Activated CD4-positive, alpha-beta T cell treated with anti-CD3 and anti-CD28 coated beads, Interleukin-2, amount 50 U/mL, for 16 hours (primary cell): ENCODE measurements at regions not wholly inside any gene's neighbourhood (a gene's known extent, or its start where the extent isn't known, plus 50 kb on each side); places are given as distances from the start of the nearest gene placed in this dataset.
A peak's percentile ranks its signal among the peaks of the same experiment; 100 is the strongest.

ENCODE experiments used
- DNase-seq: peaks from one replicate; pipeline ENCODE4 v3.0.0-alpha.2; 2020

DNA sequence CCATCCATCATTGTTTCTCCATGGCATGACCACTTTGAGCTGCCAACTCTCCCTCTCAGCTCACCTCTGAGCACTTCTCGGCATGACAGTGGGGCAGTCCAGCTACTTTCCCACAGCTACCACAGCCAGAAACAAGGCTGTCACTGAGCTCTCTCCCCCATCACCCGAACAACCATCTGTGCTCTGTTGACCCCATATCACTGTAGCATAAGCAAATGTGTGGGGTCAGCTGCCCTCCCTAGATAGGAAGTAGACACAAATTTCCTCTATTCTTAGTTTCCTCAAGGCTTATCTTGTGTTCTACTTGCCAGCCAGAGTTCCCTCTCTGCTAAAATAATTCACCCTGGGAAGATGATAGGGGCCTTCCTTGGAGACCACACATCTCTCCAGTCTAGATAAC is 82.6 kb upstream of the FUT8 start:
- DNase-seq = no peak

DNA sequence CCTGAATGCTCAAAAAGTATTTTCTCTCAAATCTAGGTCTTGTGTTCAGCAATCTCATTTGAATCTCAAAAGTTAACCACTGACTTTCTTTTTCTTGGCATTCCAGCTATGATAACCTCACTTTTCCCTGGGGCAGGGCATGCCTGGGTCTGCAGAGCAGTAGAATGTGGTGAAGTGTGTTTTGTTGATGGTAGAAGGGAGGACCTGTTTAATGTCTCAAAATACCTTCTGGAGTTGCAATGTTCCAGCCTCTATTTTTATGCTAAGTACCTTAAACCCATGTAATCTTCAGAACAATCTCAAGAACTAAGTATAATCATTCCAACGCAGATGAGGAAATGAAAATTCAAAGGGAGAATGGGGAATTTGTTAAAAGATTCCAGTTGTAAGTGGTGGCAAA is 82.1 kb upstream of the FUT8 start:
- DNase-seq = no peak

DNA sequence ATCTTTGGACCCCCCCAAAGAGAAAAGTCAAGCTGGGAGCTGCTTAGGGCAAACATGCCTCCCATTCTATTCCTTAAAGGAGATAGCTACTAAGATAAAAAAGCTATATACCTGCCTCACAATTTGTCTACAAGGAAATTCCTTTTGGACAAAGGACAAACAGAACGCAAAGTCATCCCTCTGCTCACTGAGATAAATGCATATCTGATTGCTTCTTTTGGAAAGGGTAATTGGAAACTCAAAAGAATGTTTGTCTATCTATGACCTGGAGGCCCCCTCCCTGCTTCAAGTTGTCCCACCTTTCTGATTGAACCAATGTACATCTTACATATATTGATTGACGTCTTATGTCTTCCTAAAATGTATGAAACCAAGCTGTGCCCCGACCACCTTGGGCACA is 80.9 kb upstream of the FUT8 start:
- no peak for DNase-seq

GRCh38 chr14:65332141-65332871 is 80.2 kb upstream of the FUT8 start:
- DNase-seq = no peak

DNA sequence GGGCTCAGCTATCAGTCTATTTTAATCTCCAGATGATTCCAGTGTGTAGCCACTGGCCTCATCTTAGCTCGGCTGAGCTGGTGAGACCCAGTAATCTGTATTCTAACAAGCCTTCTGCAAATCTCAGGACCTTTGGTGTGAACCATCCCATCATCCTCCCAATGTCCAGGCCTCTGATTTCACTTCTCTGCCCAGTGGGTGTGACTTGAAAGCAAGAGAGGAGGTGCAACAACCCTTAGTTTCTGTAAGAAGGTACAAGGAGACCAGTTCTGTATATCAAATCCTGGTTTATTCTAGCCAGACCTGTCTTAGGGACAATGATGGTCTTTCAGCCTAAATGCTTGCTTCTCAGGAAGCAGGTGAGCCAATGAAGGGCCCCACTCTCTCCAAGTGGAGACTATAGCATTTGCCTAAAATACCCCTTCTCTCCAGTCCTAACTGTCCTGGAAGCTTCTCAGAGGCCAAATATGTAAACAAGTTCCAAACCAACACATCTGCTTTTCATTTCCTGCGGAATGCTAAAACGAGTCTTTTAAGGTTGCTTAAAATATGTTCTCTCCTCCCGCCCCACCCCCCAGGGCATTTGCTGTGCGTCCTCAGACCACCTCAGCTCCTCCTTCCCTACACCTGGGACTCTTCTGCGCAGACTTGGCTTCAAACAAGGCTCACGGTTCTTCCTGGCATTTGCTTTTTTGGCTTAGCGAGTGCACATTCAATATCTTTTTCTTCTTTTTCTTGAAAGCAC is 78.4 kb upstream of the FUT8 start:
- DNase-seq = no peak

DNA sequence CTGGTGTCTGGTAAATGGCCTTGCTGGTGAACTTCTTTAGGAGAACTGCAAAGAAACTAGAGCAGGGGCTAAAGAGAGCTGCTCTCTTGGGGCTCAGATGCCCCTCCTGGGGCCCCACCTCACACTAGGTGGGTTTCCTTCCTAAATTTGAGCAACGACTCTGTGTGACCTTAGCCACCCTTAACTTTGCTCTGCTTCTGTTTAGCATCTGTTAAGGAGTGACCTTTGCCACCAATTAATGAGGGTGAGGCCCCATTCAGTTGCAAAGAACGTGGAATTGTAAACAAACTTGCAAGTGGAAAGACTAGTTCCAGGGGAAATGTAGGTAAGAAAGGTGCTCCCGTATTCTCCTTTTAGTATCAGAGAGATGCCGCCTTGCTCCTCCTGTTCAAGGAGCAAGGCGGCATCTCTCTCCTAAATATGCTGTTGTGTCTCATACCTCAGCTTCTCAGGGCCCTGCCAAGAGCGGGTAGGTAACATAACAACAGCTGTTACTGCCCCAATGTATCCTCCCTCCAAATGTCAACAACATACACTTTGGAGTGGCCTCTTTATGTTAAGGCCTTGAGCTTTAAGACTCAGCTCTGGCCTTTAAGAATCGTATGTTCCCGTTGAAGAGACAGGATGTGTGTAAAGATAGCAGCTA is 77.6 kb upstream of the FUT8 start:
- DNase-seq = no peak

DNA sequence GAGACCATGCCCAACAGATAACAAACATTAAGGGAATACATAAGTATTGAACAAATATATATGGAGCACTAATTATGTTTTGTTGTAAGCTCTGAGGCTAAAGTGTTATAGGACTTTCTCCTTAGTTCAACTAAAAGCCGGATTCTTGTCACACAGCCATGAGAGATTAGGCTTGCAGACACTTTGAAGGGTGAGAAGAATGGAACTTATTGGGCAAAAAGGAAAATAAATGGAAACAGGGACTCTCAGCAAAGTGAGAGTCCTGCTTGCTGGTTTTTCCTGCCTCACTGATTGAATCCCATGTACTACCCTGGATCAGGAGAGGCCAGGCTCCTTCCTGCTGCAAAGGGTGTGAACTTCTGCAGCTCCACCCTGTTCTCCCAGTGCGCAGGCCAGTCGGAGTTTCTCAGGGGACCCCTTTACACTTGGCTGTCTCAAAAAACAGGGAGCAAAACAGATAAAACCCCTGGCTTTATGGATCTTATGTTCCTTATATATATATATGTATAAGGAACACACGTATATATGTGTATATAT is 77.1 kb upstream of the FUT8 start:
- DNase-seq = no peak

DNA sequence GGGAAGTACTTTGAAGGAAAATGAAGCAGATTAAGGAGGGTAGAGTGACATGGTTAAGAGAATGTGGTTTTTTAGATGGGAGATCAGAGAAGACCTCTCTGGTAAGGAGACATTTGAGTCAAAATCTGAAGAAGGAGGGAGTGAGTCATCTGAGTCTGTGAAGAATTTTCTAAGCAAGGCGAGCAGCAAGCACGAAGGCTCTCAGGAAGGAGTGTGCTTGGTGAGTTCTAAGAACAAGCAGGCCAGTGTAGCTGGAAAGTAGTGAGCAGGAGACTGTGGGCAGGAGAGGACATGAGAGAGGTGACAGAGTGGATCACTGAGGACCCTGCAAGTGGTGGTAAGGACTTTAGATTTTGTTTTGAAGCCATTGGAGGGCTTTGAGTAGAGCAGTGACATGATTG is 76.3 kb upstream of the FUT8 start:
- peak; percentile 95 for DNase-seq

DNA sequence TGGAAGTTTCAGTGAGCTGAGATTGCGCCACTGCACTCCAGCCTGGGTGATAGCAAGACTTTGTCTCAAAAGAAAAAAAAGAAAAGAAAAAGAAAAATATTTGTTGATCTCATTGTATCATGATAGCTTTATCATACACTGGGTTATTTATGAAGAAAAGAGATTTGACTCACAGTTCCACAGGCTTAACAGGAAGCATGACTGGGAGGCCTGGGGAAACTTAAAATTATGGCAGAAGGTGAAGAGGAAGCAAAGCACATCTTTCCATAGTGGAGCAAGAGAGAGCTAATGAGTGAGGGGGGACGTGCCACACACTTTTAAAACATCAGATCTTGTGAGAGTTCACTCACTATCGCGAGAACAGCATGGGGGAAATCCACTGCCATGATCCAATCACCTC is 72.7 kb upstream of the FUT8 start:
- DNase-seq = peak; percentile 45

DNA sequence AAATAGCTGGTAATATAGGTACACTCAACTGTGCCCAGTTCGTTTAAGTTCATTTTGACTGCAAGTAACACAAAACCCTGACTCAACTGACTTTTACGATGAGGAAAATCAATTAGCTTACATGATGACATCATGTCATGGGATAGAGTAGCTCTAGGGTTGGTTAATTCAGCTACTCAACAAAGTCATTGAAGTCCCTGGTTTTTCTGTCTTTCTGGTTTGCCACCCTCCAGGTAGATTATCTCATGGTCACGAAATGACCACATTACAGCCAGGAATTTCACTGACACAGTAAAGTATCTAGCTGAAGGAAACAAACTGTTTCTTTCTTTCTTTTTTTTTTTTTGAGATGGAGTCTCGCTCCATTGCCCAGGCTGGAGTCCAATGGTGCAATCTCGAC is 68.5 kb upstream of the FUT8 start:
- DNase-seq = no peak

DNA sequence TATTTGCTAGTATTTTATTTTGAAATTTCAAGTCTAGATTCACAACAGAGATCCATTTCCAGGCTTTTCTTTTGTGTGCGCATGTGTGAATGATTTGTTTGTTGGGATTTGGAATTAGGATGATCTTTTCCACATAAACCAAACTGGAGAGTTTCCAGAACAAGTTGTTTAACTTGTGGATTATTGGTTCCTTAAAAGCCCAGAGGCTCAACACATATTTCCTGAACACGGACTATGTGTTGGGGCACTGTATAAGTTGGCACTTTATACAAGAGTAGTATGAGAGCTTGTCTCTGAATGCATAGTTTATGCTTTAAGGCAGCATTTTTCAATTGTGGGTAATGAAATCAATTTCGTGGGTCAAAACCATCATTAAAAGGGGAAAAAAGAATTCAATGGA is 67.3 kb upstream of the FUT8 start:
- DNase-seq = no peak

DNA sequence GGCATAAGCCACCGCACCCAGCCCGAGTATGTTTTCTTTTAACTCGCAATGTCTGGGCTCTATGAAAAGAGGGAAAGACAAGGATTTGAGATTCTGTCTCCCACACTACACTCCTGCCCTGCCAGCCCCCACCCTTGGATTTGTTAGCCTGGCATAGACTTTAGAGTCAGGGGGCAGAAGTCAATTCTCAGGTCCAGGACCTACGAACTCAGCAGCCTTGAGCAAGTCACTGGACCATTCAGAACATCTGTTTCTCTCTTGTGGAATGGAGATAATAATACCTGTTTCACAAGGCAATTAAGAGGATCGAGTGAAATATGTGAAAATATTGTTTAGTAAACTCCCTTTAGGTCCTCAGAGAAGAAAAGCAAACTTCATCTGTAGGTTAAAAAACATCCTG is 66.1 kb upstream of the FUT8 start:
- no peak for DNase-seq

GRCh38 chr14:65346895-65347294 is 65.6 kb upstream of the FUT8 start:
- no peak for DNase-seq

DNA sequence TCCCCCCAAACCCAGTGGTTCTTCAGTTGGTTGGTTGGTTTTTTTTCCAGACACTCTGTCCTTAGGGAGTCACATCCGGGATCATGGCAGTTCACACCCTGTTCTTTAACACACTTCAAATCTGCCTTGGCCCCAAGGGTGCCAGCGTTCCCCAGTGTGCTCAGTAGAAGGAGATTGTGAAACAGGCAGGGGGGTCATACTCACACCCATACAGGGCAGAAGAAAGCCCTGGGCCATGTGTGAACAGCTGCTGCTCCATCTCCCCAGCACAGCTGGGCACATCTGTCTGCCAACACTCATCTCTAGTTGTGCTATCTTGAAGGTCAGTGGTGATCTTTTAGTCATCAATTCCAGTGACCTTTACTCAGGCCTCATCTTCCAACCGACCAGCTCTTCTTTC is 64.4 kb upstream of the FUT8 start:
- DNase-seq = no peak

DNA sequence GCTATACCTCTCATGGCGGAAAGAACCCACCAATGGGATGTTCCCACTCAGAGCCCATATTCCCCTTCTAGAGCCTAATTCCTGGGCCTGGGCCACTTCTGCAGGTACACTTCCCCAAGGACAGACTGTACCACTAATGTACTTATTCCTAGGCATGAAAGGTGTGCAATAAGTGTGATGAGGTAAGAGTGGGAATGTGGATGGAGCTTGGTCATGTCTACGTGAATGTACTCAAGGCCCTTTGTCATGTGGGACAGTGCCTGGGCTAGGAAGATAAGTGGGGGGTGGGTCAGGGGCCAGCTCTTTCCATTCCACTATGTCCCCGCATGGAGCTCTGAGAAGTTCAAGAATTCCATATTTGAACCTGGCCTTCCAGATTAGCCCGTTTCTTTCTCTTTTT is 63.4 kb upstream of the FUT8 start:
- no peak for DNase-seq

DNA sequence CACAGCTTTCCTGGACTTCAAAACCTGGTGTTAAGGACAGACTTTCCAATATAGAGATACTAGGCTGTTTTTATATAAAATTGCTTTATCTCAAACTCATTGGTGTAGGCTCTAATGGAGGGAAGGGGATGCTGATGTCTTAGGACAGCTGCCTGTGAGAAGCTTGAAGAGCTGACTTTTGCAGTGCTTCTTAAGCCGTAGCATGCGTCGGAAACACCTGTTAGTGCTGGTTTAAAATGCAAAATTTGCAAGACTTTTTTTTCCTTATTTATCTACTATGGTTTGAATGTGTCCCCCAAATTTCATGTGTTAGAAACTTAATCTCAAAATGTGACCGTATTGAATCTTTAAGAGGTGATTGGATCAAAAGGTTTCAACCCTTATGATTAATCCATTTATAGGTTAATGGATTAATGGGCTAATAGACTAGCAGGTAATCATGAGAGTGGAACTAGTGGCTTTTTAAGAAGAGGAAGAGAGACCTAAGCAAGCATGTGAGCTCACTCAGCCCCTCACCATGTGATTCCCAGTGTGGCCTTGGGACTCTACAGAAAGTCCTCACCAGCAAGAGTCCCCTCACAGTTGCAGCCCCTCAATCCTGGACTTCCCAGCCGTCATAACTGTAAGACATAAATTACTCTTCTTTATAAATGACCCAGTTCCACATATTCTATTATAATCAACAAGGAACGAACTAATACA is 60.9 kb upstream of the FUT8 start:
- no peak for DNase-seq

GRCh38 chr14:65352964-65353530 is 59.5 kb upstream of the FUT8 start:
- peak; percentile 55 for DNase-seq

DNA sequence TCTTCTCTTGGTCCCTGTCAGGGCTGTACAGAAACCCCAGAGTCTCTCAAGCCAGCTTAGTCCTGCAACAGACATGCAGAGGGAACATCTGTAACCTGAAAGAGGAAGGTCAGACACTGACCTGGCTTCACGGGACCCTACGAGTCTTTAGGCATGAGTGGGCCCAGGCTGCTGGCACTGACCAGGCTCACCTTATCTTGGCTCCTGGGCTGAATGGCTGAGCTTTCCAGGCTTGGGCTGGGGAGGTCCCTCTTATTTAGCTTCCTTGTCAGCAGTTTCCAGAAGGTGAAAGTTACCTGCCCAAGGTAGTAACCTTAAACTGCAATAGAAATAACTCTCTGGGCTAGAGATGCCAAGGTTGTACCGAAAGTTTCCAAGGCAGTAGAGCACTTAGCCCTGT is 58.4 kb upstream of the FUT8 start:
- DNase-seq = no peak

GRCh38 chr14:65354715-65355114 is 57.8 kb upstream of the FUT8 start:
- no peak for DNase-seq

DNA sequence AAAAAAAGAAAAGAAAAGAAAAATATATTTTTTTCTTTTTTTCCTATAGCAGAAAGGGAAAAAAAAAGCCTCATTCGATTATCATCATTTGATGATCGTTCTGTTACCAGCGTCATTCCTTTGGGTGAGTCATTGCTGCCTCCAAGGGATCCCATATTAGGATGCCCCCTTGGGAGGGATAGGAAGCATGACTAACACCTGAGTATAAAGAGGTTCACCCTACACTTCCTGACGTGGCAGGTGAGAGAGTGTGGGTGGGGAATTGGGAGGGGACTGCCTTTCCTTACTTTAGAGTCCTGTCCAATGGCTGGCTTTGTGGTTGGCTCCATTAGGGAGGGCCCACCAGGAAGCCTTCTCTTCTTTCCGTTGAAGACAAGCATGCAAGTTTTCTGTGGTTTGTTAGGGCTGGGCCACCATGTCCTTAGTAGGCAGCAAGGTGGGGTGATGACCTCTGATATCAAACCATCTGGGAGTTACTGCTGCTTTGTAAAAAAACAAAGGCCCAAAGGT is 56.1 kb upstream of the FUT8 start:
- DNase-seq = peak; percentile 56

DNA sequence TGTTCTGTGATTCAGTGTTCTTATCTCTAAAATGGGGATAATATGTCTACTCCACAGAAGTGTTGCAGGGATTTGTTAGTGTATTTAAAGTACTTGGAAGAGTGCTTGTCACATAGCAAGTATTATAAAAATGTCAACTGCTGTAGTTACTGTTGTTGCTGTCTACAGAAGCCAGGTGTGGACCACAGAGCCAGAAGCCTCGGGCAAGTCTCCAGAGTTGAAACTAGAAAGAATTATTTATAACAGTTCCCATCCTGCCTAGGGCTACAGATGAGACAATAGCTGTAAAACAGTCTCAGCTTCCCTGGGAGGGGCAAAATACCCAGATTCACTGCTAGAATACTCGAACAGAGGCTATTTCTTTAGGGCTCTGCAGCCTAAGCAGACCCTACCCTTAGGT is 55.4 kb upstream of the FUT8 start:
- no peak for DNase-seq

- no peak for DNase-seq
These were observed 54.8 kb upstream of the FUT8 start for GRCh38 chr14:65357689-65358088.

DNA sequence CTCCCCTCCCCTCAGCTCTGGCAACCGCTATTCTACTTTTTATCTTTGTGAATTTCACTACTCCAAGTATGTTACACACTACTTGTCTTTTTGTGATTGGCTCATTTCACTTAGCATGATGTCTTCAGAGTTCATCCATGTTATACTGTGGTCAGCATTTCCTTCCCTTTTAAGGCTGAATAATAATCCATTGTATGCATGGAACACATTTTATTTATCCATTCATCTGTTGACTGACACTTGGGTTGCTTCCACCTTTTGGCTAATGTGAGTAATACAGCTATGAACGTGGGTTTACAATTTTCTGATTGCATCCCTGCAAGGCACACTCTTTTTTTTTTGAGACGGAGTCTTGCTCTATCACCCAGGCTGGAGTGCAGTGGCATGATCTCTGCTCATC is 53.0 kb upstream of the FUT8 start:
- no peak for DNase-seq
